DND-41 (cell line): ENCODE measurements at regions not wholly inside any gene's neighbourhood (a gene's known extent, or its start where the extent isn't known, plus 50 kb on each side); places are given as distances from the start of the nearest gene placed in this dataset.

Experiments
- EZH2 ChIP-seq: IDR thresholded peaks from 3 replicates; pipeline ENCODE4 v1.6.1; 2012; ENCODE audit warnings: borderline replicate concordance, low read depth, mild to moderate bottlenecking, moderate library complexity, low read length, inconsistent platforms; ENCODE audit not compliant: severe bottlenecking
- TF ChIP-seq, protein P1 (sequence below): IDR thresholded peaks from 2 replicates; pipeline ENCODE4 v1.5.1; 2012; ENCODE audit warnings: borderline replicate concordance, low read length, moderate library complexity, mild to moderate bottlenecking; ENCODE audit not compliant: poor library complexity, severe bottlenecking; ENCODE audit errors: extremely low read depth

- TF ChIP-seq, protein P1, sequence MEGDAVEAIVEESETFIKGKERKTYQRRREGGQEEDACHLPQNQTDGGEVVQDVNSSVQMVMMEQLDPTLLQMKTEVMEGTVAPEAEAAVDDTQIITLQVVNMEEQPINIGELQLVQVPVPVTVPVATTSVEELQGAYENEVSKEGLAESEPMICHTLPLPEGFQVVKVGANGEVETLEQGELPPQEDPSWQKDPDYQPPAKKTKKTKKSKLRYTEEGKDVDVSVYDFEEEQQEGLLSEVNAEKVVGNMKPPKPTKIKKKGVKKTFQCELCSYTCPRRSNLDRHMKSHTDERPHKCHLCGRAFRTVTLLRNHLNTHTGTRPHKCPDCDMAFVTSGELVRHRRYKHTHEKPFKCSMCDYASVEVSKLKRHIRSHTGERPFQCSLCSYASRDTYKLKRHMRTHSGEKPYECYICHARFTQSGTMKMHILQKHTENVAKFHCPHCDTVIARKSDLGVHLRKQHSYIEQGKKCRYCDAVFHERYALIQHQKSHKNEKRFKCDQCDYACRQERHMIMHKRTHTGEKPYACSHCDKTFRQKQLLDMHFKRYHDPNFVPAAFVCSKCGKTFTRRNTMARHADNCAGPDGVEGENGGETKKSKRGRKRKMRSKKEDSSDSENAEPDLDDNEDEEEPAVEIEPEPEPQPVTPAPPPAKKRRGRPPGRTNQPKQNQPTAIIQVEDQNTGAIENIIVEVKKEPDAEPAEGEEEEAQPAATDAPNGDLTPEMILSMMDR: no peak
- no peak for TF ChIP-seq EZH2
These were observed 54.9 kb upstream of the HMGXB4 start for GRCh38 chr22:35202376-35202775.
